Bronchial epithelial cell (primary cell): ENCODE measurements at regions not wholly inside any gene's neighbourhood (a gene's known extent, or its start where the extent isn't known, plus 50 kb on each side); places are given as distances from the start of the nearest gene placed in this dataset.
"Not testable (repeated sequence)": the region's sequence is repeated elsewhere in the genome, so short reads cannot be mapped to it uniquely, and the experiment has no call there.

Source experiments
- DNase-seq: peaks from one replicate; pipeline ENCODE4 v3.0.0-alpha.2; 2010; ENCODE audit warnings: low read depth
- FAIRE-seq: peaks from 2 replicates; lab custom pipeline; 2011; peaks lifted over from hg19 to GRCh38; lab: Jason Lieb, UNC
- H3K27me3 ChIP-seq: 2 replicates; pipeline ENCODE4 v1.5.1; 2011; ENCODE audit warnings: low read length; ENCODE audit not compliant: control insufficient read depth, insufficient read depth
- H3K36me3 ChIP-seq: 2 replicates; pipeline ENCODE4 v1.5.1; 2011; ENCODE audit warnings: low read length; ENCODE audit not compliant: control insufficient read depth, insufficient read depth
- H3K4me3 ChIP-seq: 2 replicates; pipeline ENCODE4 v1.5.1; 2011; ENCODE audit warnings: mild to moderate bottlenecking, low read depth, low read length, control low read depth
- CTCF ChIP-seq: IDR thresholded peaks from 2 replicates; pipeline ENCODE4 v1.5.1; 2011; ENCODE audit warnings: mild to moderate bottlenecking, moderate library complexity, low read length, control low read depth, inconsistent platforms; ENCODE audit not compliant: insufficient read depth, severe bottlenecking

- Histone ChIP-seq H3K4me3 (no peak overlapping the region), H3K27me3 (no peaks in the 10 kb centered on the region), H3K36me3 (no peaks in the 10 kb centered on the region)
- FAIRE-seq = no peak
- no peak for TF ChIP-seq CTCF
- no peak for DNase-seq
Observed at GRCh38 chr15:62272290-62272689, 107.2 kb upstream of the C2CD4B start.

- FAIRE-seq (no peak), DNase-seq (peak; percentile 50)
- Histone ChIP-seq H3K27me3 (no peaks in the 10 kb centered on the region), H3K4me3 (no peak overlapping the region), H3K36me3 (no peaks in the 10 kb centered on the region)
- TF ChIP-seq CTCF = no peak
Observed at GRCh38 chr15:62275831-62276230, 110.7 kb upstream of the C2CD4B start.

DNA sequence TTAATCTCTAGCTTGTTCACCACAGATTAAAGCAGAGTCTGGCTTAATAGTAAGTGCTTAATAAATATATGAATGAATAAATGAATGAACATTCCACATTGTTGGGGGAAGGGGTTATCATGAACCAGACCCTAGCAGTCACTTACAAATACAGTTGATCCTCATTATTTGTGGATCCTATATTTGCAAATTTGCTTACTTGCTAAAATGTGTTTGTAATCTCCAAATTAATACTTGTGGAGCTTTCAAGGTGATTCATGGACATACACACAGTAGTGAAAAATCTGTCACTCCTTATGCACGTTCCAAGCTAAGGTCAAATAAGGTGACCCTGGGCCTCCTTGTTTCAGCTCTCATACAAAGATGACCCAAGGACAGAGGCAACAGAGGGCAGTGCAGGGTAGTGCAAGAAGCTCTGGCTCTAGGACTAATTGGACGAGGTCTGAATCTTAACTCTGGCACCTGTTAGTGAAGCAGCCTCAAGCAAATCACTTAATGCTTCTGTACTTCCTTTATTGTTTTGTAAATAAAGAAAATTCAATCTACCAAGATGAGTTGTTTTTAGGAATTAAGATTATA is 112.8 kb upstream of the C2CD4B start:
- no peak for TF ChIP-seq CTCF
- Histone ChIP-seq H3K36me3 (no peaks in the 10 kb centered on the region), H3K27me3 (no peaks in the 10 kb centered on the region), H3K4me3 (no peak overlapping the region)
- FAIRE-seq = no peak
- DNase-seq = no peak

- FAIRE-seq = no peak
- no peak for TF ChIP-seq CTCF
- H3K4me3 ChIP-seq = no peak overlapping the region
- no peak for DNase-seq
- no peaks in the 10 kb centered on the region for H3K27me3 ChIP-seq
- no peaks in the 10 kb centered on the region for H3K36me3 ChIP-seq
Observed at GRCh38 chr15:62278534-62278933, 113.4 kb upstream of the C2CD4B start.

DNA sequence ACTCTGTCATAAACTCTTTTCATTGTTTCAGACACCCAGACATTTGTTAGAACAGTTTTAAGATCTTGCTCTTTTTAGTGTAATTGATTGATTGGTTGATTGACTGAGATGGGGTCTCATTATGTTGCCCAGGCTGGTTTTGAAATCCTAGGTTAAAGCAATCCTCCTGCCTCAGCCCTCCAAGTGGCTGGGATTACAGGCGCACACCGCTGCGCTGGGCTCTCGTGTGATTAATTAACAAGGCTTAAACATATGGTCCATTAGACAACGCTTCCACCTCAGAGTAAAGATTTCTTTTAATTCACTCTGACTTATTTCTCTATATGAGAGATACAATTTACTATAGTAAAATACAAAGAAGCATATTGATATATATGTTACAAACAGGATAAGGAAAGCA is 114.0 kb upstream of the C2CD4B start:
- no peak overlapping the region for H3K4me3 ChIP-seq
- H3K36me3 ChIP-seq = no peaks in the 10 kb centered on the region
- DNase-seq = no peak
- no peaks in the 10 kb centered on the region for H3K27me3 ChIP-seq
- FAIRE-seq = no peak
- TF ChIP-seq CTCF = no peak

- no peak for TF ChIP-seq CTCF
- H3K36me3 ChIP-seq = no peaks in the 10 kb centered on the region
- DNase-seq (no peak), FAIRE-seq (no peak)
- H3K4me3 ChIP-seq = no peak overlapping the region
- no peaks in the 10 kb centered on the region for H3K27me3 ChIP-seq
Observed at GRCh38 chr15:62280625-62281024, 115.5 kb upstream of the C2CD4B start.

GRCh38 chr15:62281801-62282200 is 116.7 kb upstream of the C2CD4B start:
- not testable (repeated sequence) for FAIRE-seq, H3K4me3 ChIP-seq, H3K36me3 ChIP-seq, DNase-seq, H3K27me3 ChIP-seq
